ENCODE measurements at regions not wholly inside any gene's neighbourhood (a gene's known extent, or its start where the extent isn't known, plus 50 kb on each side); places are given as distances from the start of the nearest gene placed in this dataset.
"Not testable (repeated sequence)": the region's sequence is repeated elsewhere in the genome, so short reads cannot be mapped to it uniquely, and the experiment has no call there.

DNA sequence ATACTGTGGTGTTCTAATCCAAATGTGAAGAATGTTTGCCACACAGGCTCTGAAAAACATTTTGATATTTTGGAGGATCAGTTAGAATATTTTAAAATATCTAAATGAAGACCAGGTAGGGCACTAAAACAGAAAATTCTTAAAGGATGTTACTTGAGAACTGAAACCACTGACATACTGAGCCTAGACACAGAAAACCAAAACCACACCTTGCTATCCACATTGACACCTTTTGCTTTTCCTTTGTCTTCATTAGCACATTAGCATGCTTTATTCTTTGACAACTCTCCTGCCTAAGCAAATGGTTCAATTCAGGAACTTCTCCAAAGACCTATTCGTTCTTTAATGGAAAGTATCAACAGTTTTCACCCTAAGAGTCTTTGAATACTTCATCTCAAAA is 835.9 kb upstream of the GRM7 start:
- intact Hi-C loops (cut with DNase I) = no loop called here
- Histone ChIP-seq H3K27ac (ENCODE audit: low read depth in 2 of 2, low read length in 2 of 2) (no peak overlapping the region), H3K4me1 (ENCODE audit: control insufficient read depth in 2 of 3, insufficient read depth in 2 of 3, low read depth in 1 of 3, low read length in 3 of 3) (no peaks in the 10 kb centered on the region), H3K9me3 (ENCODE audit: control insufficient read depth in 2 of 3, insufficient read depth in 1 of 3, low read length in 3 of 3) (no peaks in the 10 kb centered on the region), H3K9ac (ENCODE audit: low read length in 3 of 3) (no peak overlapping the region), H3K27me3 (ENCODE audit: control insufficient read depth, insufficient read depth, low read length) (no peaks in the 10 kb centered on the region), H3K36me3 (ENCODE audit: control insufficient read depth in 2 of 3, insufficient read depth in 3 of 3, low read length in 3 of 3) (no peaks in the 10 kb centered on the region), H3K4me3 (ENCODE audit: low read length in 3 of 3) (no peak overlapping the region)
- FAIRE-seq (no peak), DNase-seq (no peak)
- TF ChIP-seq, protein P1, sequence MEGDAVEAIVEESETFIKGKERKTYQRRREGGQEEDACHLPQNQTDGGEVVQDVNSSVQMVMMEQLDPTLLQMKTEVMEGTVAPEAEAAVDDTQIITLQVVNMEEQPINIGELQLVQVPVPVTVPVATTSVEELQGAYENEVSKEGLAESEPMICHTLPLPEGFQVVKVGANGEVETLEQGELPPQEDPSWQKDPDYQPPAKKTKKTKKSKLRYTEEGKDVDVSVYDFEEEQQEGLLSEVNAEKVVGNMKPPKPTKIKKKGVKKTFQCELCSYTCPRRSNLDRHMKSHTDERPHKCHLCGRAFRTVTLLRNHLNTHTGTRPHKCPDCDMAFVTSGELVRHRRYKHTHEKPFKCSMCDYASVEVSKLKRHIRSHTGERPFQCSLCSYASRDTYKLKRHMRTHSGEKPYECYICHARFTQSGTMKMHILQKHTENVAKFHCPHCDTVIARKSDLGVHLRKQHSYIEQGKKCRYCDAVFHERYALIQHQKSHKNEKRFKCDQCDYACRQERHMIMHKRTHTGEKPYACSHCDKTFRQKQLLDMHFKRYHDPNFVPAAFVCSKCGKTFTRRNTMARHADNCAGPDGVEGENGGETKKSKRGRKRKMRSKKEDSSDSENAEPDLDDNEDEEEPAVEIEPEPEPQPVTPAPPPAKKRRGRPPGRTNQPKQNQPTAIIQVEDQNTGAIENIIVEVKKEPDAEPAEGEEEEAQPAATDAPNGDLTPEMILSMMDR (IDR thresholded peaks at IDR 0.05; ENCODE audit: borderline replicate concordance, extremely low read depth, insufficient read depth) = no peak

DNA sequence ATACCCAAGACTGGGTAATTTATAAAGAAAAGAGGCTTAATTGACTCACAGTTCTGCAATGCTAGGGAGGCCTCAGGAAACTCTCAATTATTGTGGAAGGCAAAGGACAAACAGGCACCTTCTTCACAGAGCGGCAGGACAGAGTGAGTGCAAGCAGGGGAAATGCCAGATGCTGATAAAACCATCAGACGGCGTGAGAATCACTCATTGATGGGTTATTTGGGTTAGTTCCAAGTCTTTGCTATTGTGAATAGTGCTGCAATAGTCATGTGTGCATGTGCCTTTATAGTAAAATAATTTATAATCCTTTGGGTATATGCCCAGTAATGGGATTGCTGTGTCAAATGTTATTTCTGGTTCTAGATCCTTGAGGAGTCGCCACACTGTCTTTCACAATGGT is 830.3 kb upstream of the GRM7 start:
- DNase-seq; intact Hi-C loops (cut with DNase I); H3K4me3 ChIP-seq (ENCODE audit: low read length in 3 of 3); H3K4me1 ChIP-seq (ENCODE audit: control insufficient read depth in 2 of 3, insufficient read depth in 2 of 3, low read depth in 1 of 3, low read length in 3 of 3); H3K9ac ChIP-seq (ENCODE audit: low read length in 3 of 3); H3K36me3 ChIP-seq (ENCODE audit: control insufficient read depth in 2 of 3, insufficient read depth in 3 of 3, low read length in 3 of 3); H3K27me3 ChIP-seq (ENCODE audit: control insufficient read depth, insufficient read depth, low read length); FAIRE-seq; H3K27ac ChIP-seq (ENCODE audit: low read depth in 2 of 2, low read length in 2 of 2); H3K9me3 ChIP-seq (ENCODE audit: control insufficient read depth in 2 of 3, insufficient read depth in 1 of 3, low read length in 3 of 3): not testable (repeated sequence)

DNA sequence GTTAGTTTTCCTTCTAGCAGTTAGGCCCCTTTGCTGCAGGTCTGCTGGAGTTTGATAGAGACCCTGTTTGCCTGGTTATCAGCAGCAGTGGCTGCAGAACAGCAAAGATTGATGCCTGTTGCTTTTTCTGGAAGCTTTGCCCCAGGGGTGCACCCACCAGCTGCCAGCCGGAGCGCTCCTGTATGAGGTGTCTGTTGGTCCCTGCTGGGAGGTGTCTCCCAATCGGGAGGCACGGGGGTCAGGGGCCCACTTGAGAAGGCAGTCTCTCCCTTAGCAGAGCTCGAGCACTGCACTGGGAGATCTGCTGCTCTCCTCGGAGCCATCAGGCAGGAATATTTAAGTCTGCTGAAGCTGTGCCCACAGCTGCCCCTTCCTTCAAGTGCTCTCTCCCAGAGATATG is 825.3 kb upstream of the GRM7 start:
- H3K36me3 ChIP-seq (ENCODE audit: control insufficient read depth in 2 of 3, insufficient read depth in 3 of 3, low read length in 3 of 3) = no peaks in the 10 kb centered on the region
- H3K4me3 ChIP-seq (ENCODE audit: low read length in 3 of 3) = no peak overlapping the region
- H3K9me3 ChIP-seq (ENCODE audit: control insufficient read depth in 2 of 3, insufficient read depth in 1 of 3, low read length in 3 of 3) = peaks cover 0 to 4% (median 0%) of the 10 kb centered on the region in 3 donors
- DNase-seq (peak in 1 of 5 donors; percentile 60), FAIRE-seq (no peak)
- TF ChIP-seq, protein P1 (IDR thresholded peaks at IDR 0.05; ENCODE audit: borderline replicate concordance, extremely low read depth, insufficient read depth) = no peak
- H3K4me1 ChIP-seq (ENCODE audit: control insufficient read depth in 2 of 3, insufficient read depth in 2 of 3, low read depth in 1 of 3, low read length in 3 of 3) = no peaks in the 10 kb centered on the region
- no peak overlapping the region for H3K27ac ChIP-seq (ENCODE audit: low read depth in 2 of 2, low read length in 2 of 2)
- intact Hi-C loops (cut with DNase I) = no loop called here
- H3K9ac ChIP-seq (ENCODE audit: low read length in 3 of 3) = no peak overlapping the region
- no peaks in the 10 kb centered on the region for H3K27me3 ChIP-seq (ENCODE audit: control insufficient read depth, insufficient read depth, low read length)

DNA sequence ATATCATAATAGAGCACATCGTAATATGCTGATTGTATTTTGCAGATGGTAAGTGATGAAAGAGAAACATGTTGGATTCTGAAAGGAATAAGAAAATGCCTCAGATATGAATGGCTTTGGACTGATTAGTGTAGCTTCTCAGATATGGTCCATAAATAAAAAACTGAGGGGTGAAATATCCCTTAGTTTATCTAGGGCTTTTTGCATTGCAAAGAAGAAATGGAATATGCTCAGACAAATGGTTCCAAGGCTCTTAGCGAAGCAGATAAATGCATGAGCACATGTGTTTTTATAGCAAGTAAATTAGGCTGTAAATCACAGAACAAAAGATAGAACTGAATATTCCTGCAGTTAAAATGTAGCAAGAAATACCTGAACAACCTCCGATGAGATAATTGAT is 820.9 kb upstream of the GRM7 start:
- H3K9me3 ChIP-seq (ENCODE audit: control insufficient read depth in 2 of 3, insufficient read depth in 1 of 3, low read length in 3 of 3) = peaks cover 0 to 4% (median 0%) of the 10 kb centered on the region in 3 donors
- no peaks in the 10 kb centered on the region for H3K4me1 ChIP-seq (ENCODE audit: control insufficient read depth in 2 of 3, insufficient read depth in 2 of 3, low read depth in 1 of 3, low read length in 3 of 3)
- TF ChIP-seq, protein P1 (IDR thresholded peaks at IDR 0.05; ENCODE audit: borderline replicate concordance, extremely low read depth, insufficient read depth) = no peak
- DNase-seq (no peak), FAIRE-seq (no peak)
- H3K9ac ChIP-seq (ENCODE audit: low read length in 3 of 3) = no peak overlapping the region
- no peaks in the 10 kb centered on the region for H3K36me3 ChIP-seq (ENCODE audit: control insufficient read depth in 2 of 3, insufficient read depth in 3 of 3, low read length in 3 of 3)
- intact Hi-C loops (cut with DNase I) = no loop called here
- H3K4me3 ChIP-seq (ENCODE audit: low read length in 3 of 3) = no peak overlapping the region
- H3K27me3 ChIP-seq (ENCODE audit: control insufficient read depth, insufficient read depth, low read length) = no peaks in the 10 kb centered on the region
- H3K27ac ChIP-seq (ENCODE audit: low read depth in 2 of 2, low read length in 2 of 2) = no peak overlapping the region

Data from kidney (tissue), 13 donors.